Karpas-422 (cell line): ENCODE measurements at regions not wholly inside any gene's neighbourhood (a gene's known extent, or its start where the extent isn't known, plus 50 kb on each side); places are given as distances from the start of the nearest gene placed in this dataset.

Source experiments
- DNase-seq: peaks from one replicate; pipeline ENCODE4 v3.0.0-alpha.2; 2015
- H2AFZ ChIP-seq: fragments of 200-600 bp; sonication (generic); 2 replicates; pipeline ENCODE4 v1.6.1; 2014; ENCODE audit warnings: antibody characterized with exemption, low read length, mixed read lengths
- H3K27ac ChIP-seq: fragments of 200-600 bp; sonication (generic); 2 replicates; pipeline ENCODE4 v1.5.1; 2014; ENCODE audit warnings: mild to moderate bottlenecking, low read length, moderate library complexity
- H3K27me3 ChIP-seq: fragments of 200-600 bp; sonication (generic); 2 replicates; pipeline ENCODE4 v1.6.1; 2014; ENCODE audit warnings: low read length, mixed read lengths
- H3K36me3 ChIP-seq: fragments of 200-600 bp; sonication (generic); 2 replicates; pipeline ENCODE4 v1.6.1; 2014; ENCODE audit warnings: low read length, mixed read lengths; ENCODE audit not compliant: insufficient read depth
- H3K4me1 ChIP-seq: fragments of 200-600 bp; sonication (generic); 2 replicates; pipeline ENCODE4 v1.6.1; 2014; ENCODE audit warnings: mild to moderate bottlenecking, low read length, mixed read lengths
- H3K4me2 ChIP-seq: fragments of 200-600 bp; sonication (generic); 2 replicates; pipeline ENCODE4 v1.6.1; 2014; ENCODE audit warnings: low read length, low read depth, mild to moderate bottlenecking; ENCODE audit not compliant: poor library complexity, severe bottlenecking
- H3K4me3 ChIP-seq: fragments of 200-600 bp; sonication (generic); 2 replicates; pipeline ENCODE4 v1.5.1; 2014; ENCODE audit warnings: mild to moderate bottlenecking, antibody characterized with exemption, low read length, mixed read lengths
- H3K79me2 ChIP-seq: fragments of 200-600 bp; sonication (generic); 2 replicates; pipeline ENCODE4 v1.6.1; 2014; ENCODE audit warnings: mild to moderate bottlenecking, low read length, mixed read lengths
- H3K9ac ChIP-seq: fragments of 200-600 bp; sonication (generic); 2 replicates; pipeline ENCODE4 v1.6.0; 2014; ENCODE audit warnings: low read length
- H3K9me2 ChIP-seq: fragments of 200-600 bp; sonication (generic), shearing (Covaris generic); replicated peaks from 2 replicates; pipeline ENCODE4 v1.6.0; 2014; ENCODE audit warnings: mild to moderate bottlenecking, low read length, moderate library complexity; ENCODE audit not compliant: insufficient read depth
- H3K9me3 ChIP-seq: fragments of 300-700, 200-600 bp; sonication (generic); 2 replicates; pipeline ENCODE4 v1.6.1; 2014; ENCODE audit warnings: low read length, mixed read lengths
- H4K20me1 ChIP-seq: fragments of 200-600 bp; sonication (generic); 2 replicates; pipeline ENCODE4 v1.6.1; 2014; ENCODE audit warnings: mild to moderate bottlenecking, antibody characterized with exemption, low read length, low read depth; ENCODE audit not compliant: insufficient read depth

GRCh38 chr17:53058031-53058430, 764.7 kb upstream of the KIF2B start:
- H3K9ac ChIP-seq, result no peak overlapping the region
- H2AFZ ChIP-seq, result no peak overlapping the region
- no peaks in the 10 kb centered on the region for H3K79me2 ChIP-seq
- no peaks in the 10 kb centered on the region for H4K20me1 ChIP-seq
- no peak overlapping the region for H3K4me3 ChIP-seq
- H3K9me2 ChIP-seq, result no peaks in the 10 kb centered on the region
- no peaks in the 10 kb centered on the region for H3K4me1 ChIP-seq
- H3K36me3 ChIP-seq, result no peaks in the 10 kb centered on the region
- DNase-seq, result no peak
- H3K9me3 ChIP-seq, result peaks cover 23% of the 10 kb centered on the region
- no peak overlapping the region for H3K27ac ChIP-seq
- no peaks in the 10 kb centered on the region for H3K27me3 ChIP-seq
- no peak overlapping the region for H3K4me2 ChIP-seq

GRCh38 chr17:53046781-53047180, 775.9 kb upstream of the KIF2B start:
- no peaks in the 10 kb centered on the region for H4K20me1 ChIP-seq
- H3K27me3 ChIP-seq, result no peaks in the 10 kb centered on the region
- no peak overlapping the region for H3K27ac ChIP-seq
- H3K9ac ChIP-seq, result no peak overlapping the region
- no peak overlapping the region for H3K4me3 ChIP-seq
- H3K79me2 ChIP-seq, result no peaks in the 10 kb centered on the region
- no peak overlapping the region for H3K4me2 ChIP-seq
- DNase-seq, result no peak
- H3K4me1 ChIP-seq, result no peaks in the 10 kb centered on the region
- H2AFZ ChIP-seq, result no peak overlapping the region
- H3K9me2 ChIP-seq, result no peaks in the 10 kb centered on the region
- H3K9me3 ChIP-seq, result peaks cover 30% of the 10 kb centered on the region
- H3K36me3 ChIP-seq, result no peaks in the 10 kb centered on the region

GRCh38 chr17:53039981-53040380, 782.7 kb upstream of the KIF2B start:
- Histone ChIP-seq H3K9me3 (peaks cover 20% of the 10 kb centered on the region), H3K27me3 (no peaks in the 10 kb centered on the region), H3K4me2 (no peak overlapping the region), H3K4me3 (no peak overlapping the region), H3K27ac (no peak overlapping the region), H3K9ac (no peak overlapping the region), H3K36me3 (no peaks in the 10 kb centered on the region), H3K79me2 (no peaks in the 10 kb centered on the region), H3K4me1 (no peaks in the 10 kb centered on the region), H3K9me2 (no peaks in the 10 kb centered on the region), H2AFZ (no peak overlapping the region), H4K20me1 (no peaks in the 10 kb centered on the region)
- no peak for DNase-seq

- DNase-seq, result no peak
- no peaks in the 10 kb centered on the region for H3K9me2 ChIP-seq
- H3K9ac ChIP-seq, result no peak overlapping the region
- no peaks in the 10 kb centered on the region for H3K27me3 ChIP-seq
- no peak overlapping the region for H3K4me3 ChIP-seq
- H3K4me2 ChIP-seq, result no peak overlapping the region
- no peak overlapping the region for H3K27ac ChIP-seq
- H4K20me1 ChIP-seq, result no peaks in the 10 kb centered on the region
- H3K79me2 ChIP-seq, result no peaks in the 10 kb centered on the region
- no peak overlapping the region for H2AFZ ChIP-seq
- no peaks in the 10 kb centered on the region for H3K36me3 ChIP-seq
- peaks cover 32% of the 10 kb centered on the region for H3K9me3 ChIP-seq
- H3K4me1 ChIP-seq, result no peaks in the 10 kb centered on the region
Measured at GRCh38 chr17:53033297-53033696, 789.4 kb upstream of the KIF2B start.

GRCh38 chr17:53032861-53033271, 789.9 kb upstream of the KIF2B start:
- H2AFZ ChIP-seq, result no peak overlapping the region
- DNase-seq, result peak; percentile 51
- H3K9me2 ChIP-seq, result no peaks in the 10 kb centered on the region
- H3K79me2 ChIP-seq, result no peaks in the 10 kb centered on the region
- H3K4me1 ChIP-seq, result no peaks in the 10 kb centered on the region
- no peak overlapping the region for H3K4me2 ChIP-seq
- H3K27me3 ChIP-seq, result no peaks in the 10 kb centered on the region
- H4K20me1 ChIP-seq, result no peaks in the 10 kb centered on the region
- H3K9ac ChIP-seq, result no peak overlapping the region
- H3K9me3 ChIP-seq, result peaks cover 34% of the 10 kb centered on the region
- no peak overlapping the region for H3K27ac ChIP-seq
- no peak overlapping the region for H3K4me3 ChIP-seq
- H3K36me3 ChIP-seq, result no peaks in the 10 kb centered on the region

- H3K27me3 ChIP-seq, result no peaks in the 10 kb centered on the region
- no peak overlapping the region for H3K4me2 ChIP-seq
- no peaks in the 10 kb centered on the region for H3K79me2 ChIP-seq
- no peaks in the 10 kb centered on the region for H4K20me1 ChIP-seq
- no peak overlapping the region for H3K27ac ChIP-seq
- no peak overlapping the region for H2AFZ ChIP-seq
- no peaks in the 10 kb centered on the region for H3K4me1 ChIP-seq
- no peaks in the 10 kb centered on the region for H3K9me2 ChIP-seq
- no peaks in the 10 kb centered on the region for H3K36me3 ChIP-seq
- DNase-seq, result no peak
- H3K4me3 ChIP-seq, result no peak overlapping the region
- peaks cover 21% of the 10 kb centered on the region for H3K9me3 ChIP-seq
- H3K9ac ChIP-seq, result no peak overlapping the region
Measured at GRCh38 chr17:53017227-53017626, 805.5 kb upstream of the KIF2B start.

GRCh38 chr17:53016085-53016484, 806.6 kb upstream of the KIF2B start:
- no peaks in the 10 kb centered on the region for H3K4me1 ChIP-seq
- no peak overlapping the region for H3K4me3 ChIP-seq
- no peak overlapping the region for H3K4me2 ChIP-seq
- H3K9ac ChIP-seq, result no peak overlapping the region
- H3K27me3 ChIP-seq, result no peaks in the 10 kb centered on the region
- H3K9me2 ChIP-seq, result no peaks in the 10 kb centered on the region
- H3K36me3 ChIP-seq, result no peaks in the 10 kb centered on the region
- no peak for DNase-seq
- no peak overlapping the region for H3K27ac ChIP-seq
- H3K79me2 ChIP-seq, result no peaks in the 10 kb centered on the region
- no peaks in the 10 kb centered on the region for H4K20me1 ChIP-seq
- H2AFZ ChIP-seq, result no peak overlapping the region
- peaks cover 21% of the 10 kb centered on the region for H3K9me3 ChIP-seq

GRCh38 chr17:53012364-53012763, 810.4 kb upstream of the KIF2B start:
- Histone ChIP-seq H3K9ac (no peak overlapping the region), H2AFZ (no peak overlapping the region), H3K36me3 (no peaks in the 10 kb centered on the region), H3K9me3 (peaks cover 28% of the 10 kb centered on the region), H3K79me2 (no peaks in the 10 kb centered on the region), H3K27me3 (no peaks in the 10 kb centered on the region), H3K4me2 (no peak overlapping the region), H3K27ac (no peak overlapping the region), H3K4me3 (no peak overlapping the region), H4K20me1 (no peaks in the 10 kb centered on the region), H3K4me1 (no peaks in the 10 kb centered on the region), H3K9me2 (no peaks in the 10 kb centered on the region)
- DNase-seq, result no peak

- no peak overlapping the region for H3K27ac ChIP-seq
- no peaks in the 10 kb centered on the region for H4K20me1 ChIP-seq
- no peaks in the 10 kb centered on the region for H3K27me3 ChIP-seq
- H3K4me2 ChIP-seq, result no peak overlapping the region
- H3K9ac ChIP-seq, result no peak overlapping the region
- no peak overlapping the region for H2AFZ ChIP-seq
- no peaks in the 10 kb centered on the region for H3K36me3 ChIP-seq
- H3K9me3 ChIP-seq, result peaks cover 31% of the 10 kb centered on the region
- H3K4me1 ChIP-seq, result no peaks in the 10 kb centered on the region
- DNase-seq, result no peak
- H3K79me2 ChIP-seq, result no peaks in the 10 kb centered on the region
- no peaks in the 10 kb centered on the region for H3K9me2 ChIP-seq
- no peak overlapping the region for H3K4me3 ChIP-seq
Measured at GRCh38 chr17:53006006-53006405, 816.7 kb upstream of the KIF2B start.
